ENCODE measurements at regions not wholly inside any gene's neighbourhood (a gene's known extent, or its start where the extent isn't known, plus 50 kb on each side); places are given as distances from the start of the nearest gene placed in this dataset.

DNA sequence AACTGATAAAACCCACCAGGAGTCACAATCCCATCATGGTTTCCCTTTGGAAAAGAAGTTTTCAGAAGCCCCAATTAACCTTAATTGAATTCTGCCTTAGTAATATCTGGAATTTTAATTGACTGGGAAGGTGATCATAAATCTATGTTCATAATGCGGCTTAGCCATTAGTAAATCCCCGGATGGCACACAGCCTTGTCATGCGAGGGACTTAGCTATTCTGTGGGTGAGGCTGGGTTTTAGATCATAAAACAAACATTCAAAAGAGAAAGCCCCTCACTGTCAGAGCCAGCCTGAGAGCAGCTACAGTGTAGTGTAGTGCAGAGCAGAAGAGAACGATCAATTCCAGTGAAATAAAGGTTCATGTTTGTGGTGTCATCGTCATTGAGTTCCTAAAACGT lies 124.0 kb upstream of the NOCT start:
- peaks cover 4% of the 10 kb centered on the region for H3K36me3 Mint-ChIP-seq (ENCODE audit: low read depth)
- no peak overlapping the region for H3K4me3 Mint-ChIP-seq
- TF ChIP-seq, protein P1, sequence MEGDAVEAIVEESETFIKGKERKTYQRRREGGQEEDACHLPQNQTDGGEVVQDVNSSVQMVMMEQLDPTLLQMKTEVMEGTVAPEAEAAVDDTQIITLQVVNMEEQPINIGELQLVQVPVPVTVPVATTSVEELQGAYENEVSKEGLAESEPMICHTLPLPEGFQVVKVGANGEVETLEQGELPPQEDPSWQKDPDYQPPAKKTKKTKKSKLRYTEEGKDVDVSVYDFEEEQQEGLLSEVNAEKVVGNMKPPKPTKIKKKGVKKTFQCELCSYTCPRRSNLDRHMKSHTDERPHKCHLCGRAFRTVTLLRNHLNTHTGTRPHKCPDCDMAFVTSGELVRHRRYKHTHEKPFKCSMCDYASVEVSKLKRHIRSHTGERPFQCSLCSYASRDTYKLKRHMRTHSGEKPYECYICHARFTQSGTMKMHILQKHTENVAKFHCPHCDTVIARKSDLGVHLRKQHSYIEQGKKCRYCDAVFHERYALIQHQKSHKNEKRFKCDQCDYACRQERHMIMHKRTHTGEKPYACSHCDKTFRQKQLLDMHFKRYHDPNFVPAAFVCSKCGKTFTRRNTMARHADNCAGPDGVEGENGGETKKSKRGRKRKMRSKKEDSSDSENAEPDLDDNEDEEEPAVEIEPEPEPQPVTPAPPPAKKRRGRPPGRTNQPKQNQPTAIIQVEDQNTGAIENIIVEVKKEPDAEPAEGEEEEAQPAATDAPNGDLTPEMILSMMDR (IDR thresholded peaks at IDR 0.05): no peak
- peaks cover 22% of the 10 kb centered on the region for H3K9me3 Mint-ChIP-seq
- H3K27me3 Mint-ChIP-seq (ENCODE audit: low read depth, poor library complexity): peaks cover 2% of the 10 kb centered on the region
- DNase-seq: no peak
- H3K27ac Mint-ChIP-seq: no peak overlapping the region
- peaks cover 33% of the 10 kb centered on the region for H3K4me1 Mint-ChIP-seq

DNA sequence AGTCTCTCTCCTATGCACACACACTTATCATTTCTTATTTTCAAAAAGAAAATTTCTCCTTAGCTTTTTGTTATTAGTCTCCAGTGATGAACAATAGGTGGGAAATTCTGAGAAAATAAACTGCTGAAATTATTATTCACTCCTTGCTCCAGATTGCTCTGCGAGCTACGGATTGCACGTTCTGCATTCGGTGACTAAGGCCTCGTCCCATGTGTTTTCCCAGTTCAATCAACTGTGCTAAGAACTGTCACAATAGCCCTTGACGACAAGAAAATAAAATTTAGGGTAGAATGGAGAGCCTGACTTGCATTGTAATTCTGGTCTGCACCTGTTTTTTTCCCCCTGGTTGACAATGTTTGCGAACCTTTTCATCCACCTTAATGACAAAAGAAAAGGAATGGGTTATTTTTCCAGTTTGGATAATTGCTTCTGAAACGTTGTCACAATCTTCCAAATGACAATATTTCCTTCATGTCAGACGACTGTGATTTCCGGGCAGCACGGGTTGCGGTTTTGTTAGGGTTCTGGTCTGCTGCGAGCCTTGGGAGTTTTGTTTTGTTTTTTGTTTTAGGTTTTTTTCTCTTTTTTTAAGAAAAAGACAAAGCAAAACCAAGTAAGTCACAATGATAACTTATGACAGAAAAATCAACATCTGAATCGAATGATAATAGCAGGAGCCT lies 124.5 kb upstream of the NOCT start:
- Mint-ChIP-seq H3K9me3 (peaks cover 27% of the 10 kb centered on the region), H3K27me3 (ENCODE audit: low read depth, poor library complexity) (peaks cover 2% of the 10 kb centered on the region), H3K36me3 (ENCODE audit: low read depth) (peaks cover 4% of the 10 kb centered on the region), H3K4me3 (no peak overlapping the region), H3K4me1 (peaks cover 33% of the 10 kb centered on the region), H3K27ac (no peak overlapping the region)
- no peak for DNase-seq
- TF ChIP-seq, protein P1 (IDR thresholded peaks at IDR 0.05): no peak

DNA sequence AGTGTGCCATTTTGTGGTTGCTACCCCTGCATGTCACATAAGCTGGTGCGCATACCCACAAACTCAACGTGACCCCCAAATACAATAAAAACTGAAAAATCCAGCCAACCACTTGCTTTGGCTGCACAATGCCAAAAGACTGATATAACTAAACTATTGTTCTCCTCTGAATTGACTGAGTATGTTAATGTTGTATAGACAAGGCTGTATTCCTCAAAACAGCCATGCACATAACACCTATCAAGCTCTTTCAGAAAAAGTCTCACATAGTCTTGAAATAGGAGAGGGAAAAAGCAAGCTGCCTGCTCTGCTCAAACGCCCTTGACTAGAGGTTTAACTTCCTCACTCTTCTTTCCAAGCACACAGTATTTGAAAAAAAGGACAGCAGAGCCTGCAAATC lies 126.4 kb upstream of the NOCT start:
- peaks cover 2% of the 10 kb centered on the region for H3K27me3 Mint-ChIP-seq (ENCODE audit: low read depth, poor library complexity)
- no peak overlapping the region for H3K27ac Mint-ChIP-seq
- peaks cover 4% of the 10 kb centered on the region for H3K36me3 Mint-ChIP-seq (ENCODE audit: low read depth)
- peaks cover 33% of the 10 kb centered on the region for H3K4me1 Mint-ChIP-seq
- H3K9me3 Mint-ChIP-seq: peaks cover 30% of the 10 kb centered on the region
- DNase-seq: no peak
- H3K4me3 Mint-ChIP-seq: no peak overlapping the region
- TF ChIP-seq, protein P1 (IDR thresholded peaks at IDR 0.05): no peak

DNA sequence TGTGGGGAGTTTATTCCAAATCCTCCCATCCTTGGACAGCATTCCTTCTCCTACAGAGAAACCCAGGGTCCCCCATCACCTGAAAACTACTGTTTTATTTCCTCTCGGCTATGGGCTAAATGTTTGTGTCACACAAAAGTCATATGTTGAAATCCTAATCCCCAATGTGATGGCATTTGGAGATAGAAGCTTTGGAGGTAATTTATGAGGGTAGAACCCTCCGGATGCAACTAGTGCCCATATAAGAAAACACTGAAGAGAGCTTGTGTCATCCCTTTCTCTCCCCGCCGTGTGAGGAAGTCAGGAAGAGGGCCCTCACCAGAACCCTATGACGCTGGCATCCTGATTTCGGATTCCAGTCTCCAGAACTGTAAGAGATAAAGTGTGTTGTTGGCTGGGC lies 127.8 kb upstream of the NOCT start:
- Mint-ChIP-seq H3K36me3 (ENCODE audit: low read depth) (peaks cover 4% of the 10 kb centered on the region), H3K4me3 (no peak overlapping the region), H3K4me1 (peaks cover 33% of the 10 kb centered on the region), H3K9me3 (peaks cover 38% of the 10 kb centered on the region), H3K27me3 (ENCODE audit: low read depth, poor library complexity) (peaks cover 2% of the 10 kb centered on the region), H3K27ac (no peak overlapping the region)
- DNase-seq: no peak
- TF ChIP-seq, protein P1 (IDR thresholded peaks at IDR 0.05): no peak

DNA sequence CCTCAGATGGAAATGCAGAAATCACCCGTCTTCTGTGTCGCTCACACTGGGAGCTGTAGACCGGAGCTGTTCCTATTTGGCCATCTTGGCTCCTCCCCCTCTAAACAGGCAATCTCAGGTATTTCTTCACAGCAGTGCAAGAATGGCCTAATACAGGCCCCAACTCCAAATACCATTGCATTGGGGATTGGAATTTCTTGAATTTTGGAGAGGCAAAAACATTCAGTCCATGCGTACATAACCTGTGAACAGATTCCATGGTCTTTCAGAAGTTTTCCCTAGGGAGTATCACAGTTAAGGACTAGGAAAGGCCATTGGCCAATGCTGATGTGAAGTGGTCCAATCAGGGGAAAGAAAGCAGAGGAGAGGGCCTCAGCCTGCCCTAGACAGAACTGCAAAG lies 128.2 kb upstream of the NOCT start:
- no peak overlapping the region for H3K4me3 Mint-ChIP-seq

More for the DNA sequence above, 128.2 kb upstream of the NOCT start:
- TF ChIP-seq, protein P1 (IDR thresholded peaks at IDR 0.05): no peak
- peaks cover 40% of the 10 kb centered on the region for H3K9me3 Mint-ChIP-seq
- peaks cover 2% of the 10 kb centered on the region for H3K27me3 Mint-ChIP-seq (ENCODE audit: low read depth, poor library complexity)
- no peak for DNase-seq
- H3K4me1 Mint-ChIP-seq: peaks cover 29% of the 10 kb centered on the region
- peaks cover 4% of the 10 kb centered on the region for H3K36me3 Mint-ChIP-seq (ENCODE audit: low read depth)
- no peak overlapping the region for H3K27ac Mint-ChIP-seq

All from nephron progenitor cell (in vitro differentiated cells).